HCT116 (cell line): ENCODE measurements at regions not wholly inside any gene's neighbourhood (a gene's known extent, or its start where the extent isn't known, plus 50 kb on each side); places are given as distances from the start of the nearest gene placed in this dataset.
A peak's percentile ranks its signal among the peaks of the same experiment; 100 is the strongest.

ENCODE experiments used
- ATAC-seq: fragments of 200-7000 bp; cut with Tn5 transposase; 2 replicates; pipeline ENCODE4 v1.9.1; 2020; ENCODE audit warnings: mild to moderate bottlenecking, moderate library complexity
- BruUV-seq: library from RNA; stranded (reverse); fragments of 400-500 nt; replicated peaks from 2 replicates; lab custom pipeline; 2021; lab: Mats Ljungman, UMichigan
- CTCF ChIA-PET: fragments of 300-600 bp; sonication (Branson Sonifier 250); formaldehyde crosslinking; loops from one replicate; lab custom pipeline; 2021; ENCODE audit warnings: antibody characterized with exemption; lab: Charles Lee
- POLR2A ChIA-PET: fragments of 300-600, 350-600 bp; sonication (Branson Sonifier 250); formaldehyde crosslinking; loops from one replicate; lab custom pipeline; 2021; ENCODE audit warnings: antibody characterized with exemption; lab: Charles Lee
- RAD21 ChIA-PET, 2 experiments: fragments of 300-600 bp; sonication (Branson Sonifier 250); formaldehyde crosslinking; loops; one replicate each; lab custom pipeline; 2023; ENCODE audit warnings: low total read pairs in 2 of 2; ENCODE audit not compliant: uncharacterized antibody in 2 of 2, unreplicated experiment in 2 of 2, low non-redundant PET in 1 of 2; lab: Charles Lee
- DNase-seq: peaks from one replicate; pipeline ENCODE4 v3.0.0-alpha.2; 2010; ENCODE audit warnings: low read depth, low spot score
- H2AFZ ChIP-seq: fragments of 200-600 bp; shearing (Covaris generic), sonication (generic); 2 replicates; pipeline ENCODE4 v1.6.1; 2017; ENCODE audit warnings: low read depth, mixed run types, mixed read lengths, antibody characterized with exemption, low read length; ENCODE audit not compliant: poor library complexity, severe bottlenecking
- H3K27ac ChIP-seq: 2 replicates; pipeline ENCODE4 v1.5.1; 2012; ENCODE audit warnings: low read depth, low read length
- H3K27me3 ChIP-seq: fragments of 200-600 bp; sonication (generic); 2 replicates; pipeline ENCODE4 v1.6.1; 2016; ENCODE audit warnings: mixed run types, low read length, mixed read lengths; ENCODE audit not compliant: insufficient read depth
- H3K36me3 ChIP-seq, 2 experiments: fragments of 200-500 bp in 1 of 2; fragments of 200-600 bp in 1 of 2; sonication (Bioruptor generic) in 1 of 2; sonication (generic) in 1 of 2; 2 replicates each; pipeline versions ENCODE4 v1.5.1 to v1.6.1; 2014 to 2016; ENCODE audit warnings: low read length in 2 of 2, inconsistent platforms in 1 of 2, mixed read lengths in 1 of 2, mixed run types in 1 of 2; ENCODE audit not compliant: insufficient read depth in 2 of 2, control insufficient read depth in 1 of 2
- H3K4me1 ChIP-seq, 2 experiments: fragments of 200-600 bp in 1 of 2; sonication (generic) in 1 of 2; 2 replicates each; pipeline versions ENCODE4 v1.5.1 to v1.6.1; 2012 to 2017; ENCODE audit warnings: low read length in 2 of 2, inconsistent platforms in 1 of 2, mild to moderate bottlenecking in 1 of 2, mixed read lengths in 1 of 2, mixed run types in 1 of 2, moderate library complexity in 1 of 2; ENCODE audit not compliant: insufficient read depth in 2 of 2, control insufficient read depth in 1 of 2
- H3K4me2 ChIP-seq: fragments of 200-600 bp; sonication (generic); 2 replicates; pipeline ENCODE4 v1.6.1; 2017; ENCODE audit warnings: mixed run types, low read length, mixed read lengths
- H3K4me3 ChIP-seq, 2 experiments: fragments of 200-600 bp in 1 of 2; sonication (generic) in 1 of 2; replicated peaks in 1 of 2; 2 replicates each; pipeline ENCODE4 v1.5.1; 2011 to 2016; ENCODE audit warnings: low read length in 2 of 2, control low read depth in 1 of 2, low read depth in 1 of 2, mild to moderate bottlenecking in 1 of 2, mixed read lengths in 1 of 2, mixed run types in 1 of 2
- H3K79me2 ChIP-seq: fragments of 200-600 bp; sonication (generic); 2 replicates; pipeline ENCODE4 v1.6.1; 2017; ENCODE audit warnings: mild to moderate bottlenecking, mixed run types, low read length, moderate library complexity, mixed read lengths; ENCODE audit not compliant: insufficient read depth
- H3K9ac ChIP-seq: fragments of 200-600 bp; sonication (generic); 2 replicates; pipeline ENCODE4 v1.6.1; 2016; ENCODE audit warnings: low read length, mixed read lengths
- H3K9me2 ChIP-seq: fragments of 200-600 bp; sonication (generic), shearing (Covaris generic); 2 replicates; pipeline ENCODE4 v1.6.1; 2017; ENCODE audit warnings: mixed run types, mild to moderate bottlenecking, moderate library complexity; ENCODE audit not compliant: insufficient read depth
- H3K9me3 ChIP-seq, 2 experiments: fragments of 200-500 bp in 1 of 2; fragments of 200-600 bp in 1 of 2; sonication (Bioruptor generic) in 1 of 2; sonication (generic) in 1 of 2; 2 replicates each; pipeline ENCODE4 v1.6.1; 2014 to 2017; ENCODE audit warnings: low read length in 2 of 2, mixed read lengths in 2 of 2, inconsistent platforms in 1 of 2, low read depth in 1 of 2, mild to moderate bottlenecking in 1 of 2, mixed run types in 1 of 2, moderate library complexity in 1 of 2; ENCODE audit not compliant: control insufficient read depth in 1 of 2, insufficient read depth in 1 of 2
- H4K20me1 ChIP-seq: fragments of 200-600 bp; sonication (generic), shearing (Covaris generic); 2 replicates; pipeline ENCODE4 v1.6.1; 2017; ENCODE audit warnings: mixed run types, mild to moderate bottlenecking, moderate library complexity; ENCODE audit not compliant: insufficient read depth
- ATF3 ChIP-seq: IDR thresholded peaks from 2 replicates; pipeline ENCODE4 v1.6.1; 2012
- CBX3 ChIP-seq: IDR thresholded peaks from 2 replicates; pipeline ENCODE4 v1.6.1; 2012; ENCODE audit warnings: low read depth
- CEBPB ChIP-seq: IDR thresholded peaks from 2 replicates; pipeline ENCODE4 v1.6.1; 2012; ENCODE audit warnings: low read depth
- EGR1 ChIP-seq: IDR thresholded peaks from 2 replicates; pipeline ENCODE4 v1.6.1; 2012; ENCODE audit warnings: low read depth
- ELF1 ChIP-seq: IDR thresholded peaks from 2 replicates; pipeline ENCODE4 v1.6.1; 2012; ENCODE audit warnings: low read depth, borderline replicate concordance
- EZH2 ChIP-seq: fragments of 200-600 bp; sonication (generic); IDR thresholded peaks from 2 replicates; pipeline ENCODE4 v1.6.1; 2017; ENCODE audit warnings: antibody characterized with exemption, mixed run types
- FOSL1 ChIP-seq: IDR thresholded peaks from 2 replicates; pipeline ENCODE4 v1.6.1; 2012; ENCODE audit warnings: low read depth
- POLR2AphosphoS5 ChIP-seq: IDR thresholded peaks from 2 replicates; pipeline ENCODE4 v1.6.1; 2011; ENCODE audit warnings: mild to moderate bottlenecking, low read depth, low read length, moderate library complexity
- RAD21 ChIP-seq: IDR thresholded peaks from 2 replicates; pipeline ENCODE4 v1.6.1; 2012; ENCODE audit warnings: low read depth, mild to moderate bottlenecking
- SP1 ChIP-seq: IDR thresholded peaks from 2 replicates; pipeline ENCODE4 v1.6.1; 2012; ENCODE audit warnings: low read depth
- SRF ChIP-seq: IDR thresholded peaks from 2 replicates; pipeline ENCODE4 v1.6.1; 2012; ENCODE audit warnings: low read depth
- TCF7L2 ChIP-seq: IDR thresholded peaks from 2 replicates; pipeline ENCODE4 v1.7.0; 2011; ENCODE audit warnings: borderline replicate concordance, inconsistent platforms; ENCODE audit not compliant: insufficient read depth, insufficient read length; ENCODE audit errors: extremely low read depth
- YY1 ChIP-seq: IDR thresholded peaks from 2 replicates; pipeline ENCODE4 v1.6.1; 2011; ENCODE audit warnings: low read length, low read depth, moderate library complexity, mild to moderate bottlenecking; ENCODE audit not compliant: insufficient replicate concordance; ENCODE audit errors: extremely low read depth
- ZFX ChIP-seq: fragments of 450-650 bp; IDR thresholded peaks from 2 replicates; pipeline ENCODE4 v1.6.1; 2017
- ZNF274 ChIP-seq: fragments of 200-500 bp; sonication (Bioruptor generic); IDR thresholded peaks from 2 replicates; pipeline ENCODE4 v1.6.1; 2014; ENCODE audit warnings: mild to moderate bottlenecking, low read depth, low read length, inconsistent platforms
- intact Hi-C: fragments of 100-400 bp; cut with micrococcal nuclease; formaldehyde crosslinking; loops from 2 replicates; pipeline ENCODE4 v1.10.0; 2022
- TF ChIP-seq, protein P1 (sequence below): IDR thresholded peaks from 2 replicates; pipeline ENCODE4 v1.6.1; 2012
- TF ChIP-seq, protein P2 (sequence below): IDR thresholded peaks from 2 replicates; pipeline ENCODE4 v1.6.1; 2012; ENCODE audit warnings: low read depth

- H3K9ac ChIP-seq = no peak overlapping the region
- no peaks in the 10 kb centered on the region for H3K79me2 ChIP-seq
- no peak for DNase-seq
- H3K9me2 ChIP-seq = peaks cover 3% of the 10 kb centered on the region; the same call in 1 of the 2 replicates
- peak overlapping the region; percentile 36 for H2AFZ ChIP-seq
- no TSS peak for BruUV-seq
- TF ChIP-seq YY1 (no peak), ATF3 (no peak), SRF (no peak), EGR1 (no peak), ZNF274 (no peak), FOSL1 (no peak), SP1 (no peak), POLR2AphosphoS5 (no peak), ZFX (no peak), CBX3 (no peak), EZH2 (no peak), ELF1 (no peak), RAD21 (no peak), TCF7L2 (no peak), CEBPB (no peak)
- TF ChIP-seq, protein P1, sequence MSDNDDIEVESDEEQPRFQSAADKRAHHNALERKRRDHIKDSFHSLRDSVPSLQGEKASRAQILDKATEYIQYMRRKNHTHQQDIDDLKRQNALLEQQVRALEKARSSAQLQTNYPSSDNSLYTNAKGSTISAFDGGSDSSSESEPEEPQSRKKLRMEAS = no peak
- TF ChIP-seq, protein P2, sequence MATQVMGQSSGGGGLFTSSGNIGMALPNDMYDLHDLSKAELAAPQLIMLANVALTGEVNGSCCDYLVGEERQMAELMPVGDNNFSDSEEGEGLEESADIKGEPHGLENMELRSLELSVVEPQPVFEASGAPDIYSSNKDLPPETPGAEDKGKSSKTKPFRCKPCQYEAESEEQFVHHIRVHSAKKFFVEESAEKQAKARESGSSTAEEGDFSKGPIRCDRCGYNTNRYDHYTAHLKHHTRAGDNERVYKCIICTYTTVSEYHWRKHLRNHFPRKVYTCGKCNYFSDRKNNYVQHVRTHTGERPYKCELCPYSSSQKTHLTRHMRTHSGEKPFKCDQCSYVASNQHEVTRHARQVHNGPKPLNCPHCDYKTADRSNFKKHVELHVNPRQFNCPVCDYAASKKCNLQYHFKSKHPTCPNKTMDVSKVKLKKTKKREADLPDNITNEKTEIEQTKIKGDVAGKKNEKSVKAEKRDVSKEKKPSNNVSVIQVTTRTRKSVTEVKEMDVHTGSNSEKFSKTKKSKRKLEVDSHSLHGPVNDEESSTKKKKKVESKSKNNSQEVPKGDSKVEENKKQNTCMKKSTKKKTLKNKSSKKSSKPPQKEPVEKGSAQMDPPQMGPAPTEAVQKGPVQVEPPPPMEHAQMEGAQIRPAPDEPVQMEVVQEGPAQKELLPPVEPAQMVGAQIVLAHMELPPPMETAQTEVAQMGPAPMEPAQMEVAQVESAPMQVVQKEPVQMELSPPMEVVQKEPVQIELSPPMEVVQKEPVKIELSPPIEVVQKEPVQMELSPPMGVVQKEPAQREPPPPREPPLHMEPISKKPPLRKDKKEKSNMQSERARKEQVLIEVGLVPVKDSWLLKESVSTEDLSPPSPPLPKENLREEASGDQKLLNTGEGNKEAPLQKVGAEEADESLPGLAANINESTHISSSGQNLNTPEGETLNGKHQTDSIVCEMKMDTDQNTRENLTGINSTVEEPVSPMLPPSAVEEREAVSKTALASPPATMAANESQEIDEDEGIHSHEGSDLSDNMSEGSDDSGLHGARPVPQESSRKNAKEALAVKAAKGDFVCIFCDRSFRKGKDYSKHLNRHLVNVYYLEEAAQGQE = no peak
- H3K4me2 ChIP-seq = no peak overlapping the region
- no peaks in the 10 kb centered on the region for H3K4me1 ChIP-seq
- H3K4me3 ChIP-seq = no peak overlapping the region
- POLR2A ChIA-PET = no interaction called here
- intact Hi-C loops = no loop called here
- RAD21 ChIA-PET = no interaction called here
- no peak for ATAC-seq
- H3K27me3 ChIP-seq = no peaks in the 10 kb centered on the region
- no peaks in the 10 kb centered on the region for H3K9me3 ChIP-seq
- H3K27ac ChIP-seq = no peak overlapping the region
- CTCF ChIA-PET = no interaction called here
- no peaks in the 10 kb centered on the region for H3K36me3 ChIP-seq
- no peaks in the 10 kb centered on the region for H4K20me1 ChIP-seq
These were observed 126.2 kb upstream of the VRK2 start for GRCh38 chr2:57920342-57920939.
